ENCODE measurements at regions not wholly inside any gene's neighbourhood (a gene's known extent, or its start where the extent isn't known, plus 50 kb on each side); places are given as distances from the start of the nearest gene placed in this dataset.

- TF ChIP-seq CTCF (tag by site-specific recombination; IDR thresholded peaks at IDR 0.05): no peak
- TF ChIP-seq ZNF302 (tag by site-specific recombination; IDR thresholded peaks at IDR 0.05; ENCODE audit: low read depth): no peak
- no peak for TF ChIP-seq ZBTB17 (tag by site-specific recombination; IDR thresholded peaks at IDR 0.05)
- TF ChIP-seq ZNF626 (tag by site-specific recombination; IDR thresholded peaks at IDR 0.05): no peak
- no peak for TF ChIP-seq ZNF16 (tag by site-specific recombination; IDR thresholded peaks at IDR 0.05; ENCODE audit: low read depth)
- TF ChIP-seq ZNF26 (tag by site-specific recombination; IDR thresholded peaks at IDR 0.05): no peak
Measured at GRCh38 chr14:76672123-76672522, 89.1 kb upstream of the VASH1 start.
